H1 (cell line): ENCODE measurements at regions not wholly inside any gene's neighbourhood (a gene's known extent, or its start where the extent isn't known, plus 50 kb on each side); places are given as distances from the start of the nearest gene placed in this dataset.

ENCODE experiments used
- CTCF ChIA-PET: fragments of 300-600 bp; sonication (Branson Sonifier 250); formaldehyde crosslinking; loops from one replicate; lab custom pipeline; 2021; ENCODE audit not compliant: partially characterized antibody; lab: Charles Lee
- POLR2A ChIA-PET: fragments of 300-600 bp; sonication (Branson Sonifier 250); formaldehyde crosslinking; loops from one replicate; lab custom pipeline; 2021; ENCODE audit warnings: inconsistent platforms; ENCODE audit not compliant: partially characterized antibody; lab: Charles Lee
- DNase-seq, 2 experiments: peaks; one replicate each; pipeline versions ENCODE4 v3.0.0 to v3.0.0-alpha.2; 2010 to 2022; ENCODE audit warnings: low spot score in 2 of 2, low read depth in 1 of 2, mixed read lengths in 1 of 2
- FAIRE-seq: peaks from 2 replicates; lab custom pipeline; 2011; peaks lifted over from hg19 to GRCh38; lab: Jason Lieb, UNC
- H2AFZ ChIP-seq: 2 replicates; pipeline ENCODE4 v1.8.1; 2012; ENCODE audit warnings: low read length, inconsistent platforms
- H2AK5ac ChIP-seq: 2 replicates; pipeline ENCODE4 v1.6.1; 2013; ENCODE audit warnings: low read depth, low read length
- H2BK120ac ChIP-seq: replicated peaks from 2 replicates; pipeline ENCODE3; 2013; ENCODE audit warnings: low read depth, low read length, inconsistent platforms
- H2BK12ac ChIP-seq: 2 replicates; pipeline ENCODE4 v1.6.1; 2013; ENCODE audit warnings: low read depth, low read length
- H2BK15ac ChIP-seq: 2 replicates; pipeline ENCODE4 v1.6.1; 2013; ENCODE audit warnings: low read length
- H2BK20ac ChIP-seq: 2 replicates; pipeline ENCODE4 v1.6.1; 2013; ENCODE audit warnings: low read length
- H2BK5ac ChIP-seq: 2 replicates; pipeline ENCODE4 v1.6.1; 2013; ENCODE audit warnings: low read depth, low read length
- H3K14ac ChIP-seq: 2 replicates; pipeline ENCODE4 v1.6.1; 2013; ENCODE audit warnings: inconsistent platforms; ENCODE audit not compliant: insufficient read length
- H3K18ac ChIP-seq: 2 replicates; pipeline ENCODE4 v1.6.1; 2013; ENCODE audit warnings: low read length; ENCODE audit errors: extremely low read depth
- H3K23ac ChIP-seq: 2 replicates; pipeline ENCODE4 v1.6.1; 2013; ENCODE audit warnings: inconsistent platforms; ENCODE audit not compliant: insufficient read length
- H3K23me2 ChIP-seq: 2 replicates; pipeline ENCODE4 v1.6.1; 2013; ENCODE audit warnings: low read depth, low read length
- H3K27ac ChIP-seq: 2 replicates; pipeline ENCODE4 v1.6.1; 2011; ENCODE audit warnings: low read depth, low read length, inconsistent platforms
- H3K27me3 ChIP-seq, 4 experiments: replicated peaks in 1 of 4; 1 replicate in 1 of 4; 2 replicates in 3 of 4; pipeline versions ENCODE4 v1.6.1 to v1.8.1; 2011 to 2013; ENCODE audit warnings: low read length in 3 of 4, mild to moderate bottlenecking in 3 of 4, inconsistent platforms in 2 of 4, mixed read lengths in 2 of 4, moderate library complexity in 1 of 4; ENCODE audit not compliant: control insufficient read depth in 3 of 4, insufficient read depth in 3 of 4; ENCODE audit errors: extremely low read depth in 1 of 4
- H3K36me3 ChIP-seq, 4 experiments: 2 replicates each; pipeline versions ENCODE4 v1.6.1 to v1.8.1; 2011 to 2013; ENCODE audit warnings: mild to moderate bottlenecking in 4 of 4, low read length in 3 of 4, moderate library complexity in 2 of 4, control low read depth in 1 of 4, inconsistent platforms in 1 of 4; ENCODE audit not compliant: insufficient read depth in 4 of 4, control insufficient read depth in 2 of 4
- H3K4ac ChIP-seq: replicated peaks from 2 replicates; pipeline ENCODE3; 2013; ENCODE audit warnings: low read length, low read depth, mixed read lengths, inconsistent platforms; ENCODE audit not compliant: insufficient read length
- H3K4me1 ChIP-seq, 4 experiments: replicated peaks in 1 of 4; 1 replicate in 1 of 4; 2 replicates in 3 of 4; pipeline versions ENCODE4 v1.6.1 to v1.8.1; 2011 to 2013; ENCODE audit warnings: low read length in 3 of 4, inconsistent platforms in 2 of 4, mixed read lengths in 1 of 4; ENCODE audit not compliant: insufficient read depth in 4 of 4, control insufficient read depth in 3 of 4
- H3K4me2 ChIP-seq, 2 experiments: 2 replicates each; pipeline versions ENCODE4 v1.6.1 to v1.8.1; 2011 to 2013; ENCODE audit warnings: low read depth in 2 of 2, low read length in 2 of 2, control low read depth in 1 of 2, inconsistent platforms in 1 of 2, mild to moderate bottlenecking in 1 of 2; ENCODE audit not compliant: insufficient read depth in 1 of 2
- H3K4me3 ChIP-seq, 4 experiments: fragments of 200-600, 300-600 bp in 1 of 4; sonication (generic), shearing (Covaris generic), sonication (Bioruptor Twin) in 1 of 4; 2 replicates each; pipeline versions ENCODE4 v1.5.1 to v1.8.1; 2011 to 2016; ENCODE audit warnings: low read length in 4 of 4, low read depth in 3 of 4, control low read depth in 2 of 4, inconsistent platforms in 2 of 4, mild to moderate bottlenecking in 2 of 4, mixed read lengths in 1 of 4, moderate library complexity in 1 of 4; ENCODE audit not compliant: insufficient read depth in 2 of 4; ENCODE audit errors: extremely low read depth in 1 of 4
- H3K56ac ChIP-seq: replicated peaks from 2 replicates; pipeline ENCODE3; 2013; ENCODE audit warnings: low read depth, mild to moderate bottlenecking, mixed read lengths, low read length, inconsistent platforms; ENCODE audit not compliant: insufficient read length
- H3K79me1 ChIP-seq: 2 replicates; pipeline ENCODE4 v1.6.1; 2013; ENCODE audit warnings: low read depth, low read length, control low read depth
- H3K79me2 ChIP-seq, 2 experiments: 2 replicates each; pipeline versions ENCODE4 v1.6.1 to v1.8.1; 2012 to 2013; ENCODE audit warnings: low read length in 2 of 2, mild to moderate bottlenecking in 2 of 2, inconsistent platforms in 1 of 2; ENCODE audit not compliant: insufficient read depth in 2 of 2, control insufficient read depth in 1 of 2
- H3K9ac ChIP-seq, 4 experiments: replicated peaks in 1 of 4; 1 replicate in 1 of 4; 2 replicates in 3 of 4; pipeline versions ENCODE4 v1.6.1 to v1.8.1; 2011 to 2013; ENCODE audit warnings: low read depth in 3 of 4, low read length in 3 of 4, control low read depth in 2 of 4, mild to moderate bottlenecking in 2 of 4, moderate library complexity in 2 of 4, inconsistent platforms in 1 of 4; ENCODE audit errors: extremely low read depth in 1 of 4
- H3K9me3 ChIP-seq, 2 experiments: 2 replicates each; pipeline versions ENCODE4 v1.6.1 to v1.8.1; 2012 to 2013; ENCODE audit warnings: mild to moderate bottlenecking in 2 of 2, moderate library complexity in 2 of 2, control low read depth in 1 of 2, inconsistent platforms in 1 of 2, low read depth in 1 of 2, low read length in 1 of 2, mixed read lengths in 1 of 2; ENCODE audit not compliant: insufficient read depth in 2 of 2
- H4K20me1 ChIP-seq, 2 experiments: replicated peaks in 1 of 2; 2 replicates each; pipeline versions ENCODE3 to v1.8.1; 2011 to 2013; ENCODE audit warnings: inconsistent platforms in 2 of 2, low read length in 2 of 2, mild to moderate bottlenecking in 1 of 2; ENCODE audit not compliant: insufficient read depth in 2 of 2, control insufficient read depth in 1 of 2
- H4K5ac ChIP-seq: 2 replicates; pipeline ENCODE4 v1.6.1; 2013; ENCODE audit warnings: low read length, low read depth, mixed read lengths, inconsistent platforms; ENCODE audit not compliant: insufficient read length
- H4K8ac ChIP-seq: 2 replicates; pipeline ENCODE4 v1.8.0; 2013; ENCODE audit warnings: mild to moderate bottlenecking, moderate library complexity, low read length, inconsistent platforms; ENCODE audit not compliant: insufficient read depth; ENCODE audit errors: extremely low read depth
- H4K91ac ChIP-seq: replicated peaks from 2 replicates; pipeline ENCODE3; 2013; ENCODE audit warnings: low read length, mixed read lengths, inconsistent platforms; ENCODE audit not compliant: insufficient read length
- BACH1 ChIP-seq: IDR thresholded peaks from 2 replicates; pipeline ENCODE4 v1.6.1; 2012; ENCODE audit warnings: low read length, improper control_type of control experiment
- CHD1 ChIP-seq: IDR thresholded peaks from 2 replicates; pipeline ENCODE4 v1.6.1; 2012; ENCODE audit warnings: low read depth, low read length, improper control_type of control experiment
- CTBP2 ChIP-seq: IDR thresholded peaks from 2 replicates; pipeline ENCODE4 v1.7.0; 2011; ENCODE audit warnings: borderline replicate concordance, mild to moderate bottlenecking, moderate library complexity, mixed read lengths, low read length; ENCODE audit not compliant: insufficient read depth, insufficient read length
- EZH2 ChIP-seq: fragments of 200-600 bp; sonication (generic); IDR thresholded peaks from 2 replicates; pipeline ENCODE4 v1.7.1; 2012; ENCODE audit warnings: low read depth, mild to moderate bottlenecking, moderate library complexity, low read length, inconsistent platforms; ENCODE audit not compliant: severe bottlenecking
- GABPA ChIP-seq: IDR thresholded peaks from 2 replicates; pipeline ENCODE4 v1.6.1; 2011; ENCODE audit warnings: mild to moderate bottlenecking, low read length, moderate library complexity, borderline replicate concordance; ENCODE audit not compliant: insufficient read depth
- KDM4A ChIP-seq: IDR thresholded peaks from one replicate; pipeline ENCODE4 v1.7.1; 2012; ENCODE audit warnings: low read depth, mild to moderate bottlenecking, moderate library complexity, low read length, inconsistent platforms; ENCODE audit not compliant: severe bottlenecking
- MAFK ChIP-seq: IDR thresholded peaks from 2 replicates; pipeline ENCODE4 v1.6.1; 2012; ENCODE audit warnings: low read depth, mild to moderate bottlenecking, improper control_type of control experiment, low read length
- PHF8 ChIP-seq: fragments of 200-600 bp; sonication (generic); conservative IDR thresholded peaks from 2 replicates; pipeline ENCODE4 v1.7.1; 2012; ENCODE audit warnings: low read depth, mild to moderate bottlenecking, inconsistent platforms, low read length, moderate library complexity
- POLR2A ChIP-seq, 2 experiments: IDR thresholded peaks; 1 replicate in 1 of 2; 2 replicates in 1 of 2; pipeline ENCODE4 v1.6.1; 2011; ENCODE audit warnings: low read depth in 2 of 2, low read length in 2 of 2, mild to moderate bottlenecking in 2 of 2; ENCODE audit errors: control extremely low read depth in 1 of 2
- SAP30 ChIP-seq: fragments of 300-600 bp; sonication (generic); IDR thresholded peaks from 2 replicates; pipeline ENCODE4 v1.7.1; 2012; ENCODE audit warnings: low read length, moderate library complexity, mild to moderate bottlenecking, inconsistent platforms; ENCODE audit not compliant: insufficient read depth, insufficient replicate concordance
- SIX5 ChIP-seq: IDR thresholded peaks from 2 replicates; pipeline ENCODE4 v1.6.1; 2011; ENCODE audit warnings: mild to moderate bottlenecking, low read depth, low read length
- SP4 ChIP-seq: IDR thresholded peaks from 2 replicates; pipeline ENCODE4 v1.6.1; 2012; ENCODE audit warnings: low read length, inconsistent platforms
- SUZ12 ChIP-seq: fragments of 200-600 bp; sonication (generic); IDR thresholded peaks from 2 replicates; pipeline ENCODE4 v1.6.1; 2012; ENCODE audit warnings: mild to moderate bottlenecking, inconsistent platforms, low read length, moderate library complexity, mixed read lengths
- TAF7 ChIP-seq: optimal IDR thresholded peaks from 2 replicates; pipeline ENCODE3; 2011; ENCODE audit warnings: low read depth, mild to moderate bottlenecking, inconsistent platforms, low read length, moderate library complexity, borderline replicate concordance
- ZNF274 ChIP-seq: IDR thresholded peaks from 2 replicates; pipeline ENCODE4 v1.7.0; 2012; ENCODE audit warnings: low read length, borderline replicate concordance; ENCODE audit errors: extremely low read depth
- WGBS, 2 experiments: shearing (Covaris generic) in 1 of 2; methylation state at CpG; one replicate each; pipeline versions ENCODE4 v1.1.6 to v1.1.7; 2013 to 2015; ENCODE audit warnings: low lambda C conversion rate in 2 of 2, mixed read lengths in 2 of 2, inconsistent platforms in 1 of 2, low coverage in 1 of 2, missing lambda C conversion rate in 1 of 2; ENCODE audit not compliant: insufficient replicate concordance in 2 of 2, insufficient coverage in 1 of 2, insufficient read length in 1 of 2; ENCODE audit errors: extremely low coverage in 1 of 2, missing lambda C conversion rate in 1 of 2; 5-methylcytosine and 5-hydroxymethylcytosine counted together

- H2BK15ac ChIP-seq, result no peak overlapping the region
- H3K27ac ChIP-seq, result no peak overlapping the region
- H2AFZ ChIP-seq, result no peak overlapping the region
- H2BK12ac ChIP-seq, result no peak overlapping the region
- no peak overlapping the region for H4K5ac ChIP-seq
- no peaks in the 10 kb centered on the region for H3K79me2 ChIP-seq
- H3K4me2 ChIP-seq, result no peak overlapping the region
- no peak overlapping the region for H4K8ac ChIP-seq
- H3K23ac ChIP-seq, result no peak overlapping the region
- no peak overlapping the region for H3K14ac ChIP-seq
- FAIRE-seq (no peak), DNase-seq (no peak)
- CTCF ChIA-PET, result no interaction called here
- no peak overlapping the region for H2BK5ac ChIP-seq
- no peaks in the 10 kb centered on the region; the same call in 1 of the 2 replicates for H3K23me2 ChIP-seq
- H3K18ac ChIP-seq, result no peak overlapping the region
- no peaks in the 10 kb centered on the region for H3K36me3 ChIP-seq
- H3K4me1 ChIP-seq, result 0 out of 7 replicates have a peak, but pooled peaks cover 0 to 2% (median 0%) of the 10 kb centered on the region in 4 experiments
- H2AK5ac ChIP-seq, result no peak overlapping the region
- POLR2A ChIA-PET, result no interaction called here
- no peak overlapping the region for H3K4ac ChIP-seq
- no peak overlapping the region for H2BK120ac ChIP-seq
- H3K27me3 ChIP-seq, result no peaks in the 10 kb centered on the region
- H3K9me3 ChIP-seq, result peaks cover 0 to 3% of the 10 kb centered on the region in 2 experiments; a peak in 1 of 4 replicates
- H3K4me3 ChIP-seq, result no peak overlapping the region
- WGBS, 2 experiments, result 77% methylated on average over 1 of the region's 1 CpG; no CpG with 5 or more reads in 1 of the 2 experiments
- H4K20me1 ChIP-seq, result no peaks in the 10 kb centered on the region
- H3K79me1 ChIP-seq, result no peaks in the 10 kb centered on the region
- H3K9ac ChIP-seq, result no peak overlapping the region
- no peak overlapping the region for H2BK20ac ChIP-seq
- no peak overlapping the region for H4K91ac ChIP-seq
- no peak overlapping the region for H3K56ac ChIP-seq
- TF ChIP-seq BACH1 (no peak), SUZ12 (no peak), SP4 (no peak), PHF8 (no peak), MAFK (no peak), CTBP2 (no peak), SIX5 (no peak), TAF7 (no peak), ZNF274 (no peak), CHD1 (no peak), POLR2A (IDR thresholded peaks at IDR 0.05; ENCODE audit: control extremely low read depth in 1 of 2, low read depth in 2 of 2, low read length in 2 of 2) (no peak), KDM4A (no peak), SAP30 (no peak), GABPA (no peak), EZH2 (no peak)
These were observed 230.7 kb downstream of the JRKL start for GRCh38 chr11:96620464-96621044.
